Endodermal cell (in vitro differentiated cells): ENCODE measurements at regions not wholly inside any gene's neighbourhood (a gene's known extent, or its start where the extent isn't known, plus 50 kb on each side); places are given as distances from the start of the nearest gene placed in this dataset.

Experiments
- DNase-seq: peaks from one replicate; pipeline ENCODE4 v3.0.0-alpha.2; 2017
- H3K27ac ChIP-seq: 2 replicates; pipeline ENCODE4 v1.5.1; 2013; ENCODE audit warnings: mild to moderate bottlenecking, low read depth, low read length, moderate library complexity
- H3K27me3 ChIP-seq: 2 replicates; pipeline ENCODE4 v1.6.1; 2013; ENCODE audit warnings: mild to moderate bottlenecking, low read length, moderate library complexity; ENCODE audit not compliant: insufficient read depth, control insufficient read depth, poor library complexity, severe bottlenecking
- H3K36me3 ChIP-seq: 2 replicates; pipeline ENCODE4 v1.7.0; 2013; ENCODE audit warnings: mild to moderate bottlenecking, low read length, moderate library complexity; ENCODE audit not compliant: control insufficient read depth, insufficient read depth
- H3K4me1 ChIP-seq: one replicate; pipeline ENCODE4 v1.7.0; 2013; ENCODE audit warnings: low read length; ENCODE audit not compliant: control insufficient read depth, insufficient read depth
- H3K4me3 ChIP-seq: 2 replicates; pipeline ENCODE4 v1.5.1; 2013; ENCODE audit warnings: mild to moderate bottlenecking, low read length, moderate library complexity
- H3K9ac ChIP-seq: 2 replicates; pipeline ENCODE4 v1.6.1; 2013; ENCODE audit warnings: mild to moderate bottlenecking, low read length, moderate library complexity; ENCODE audit not compliant: poor library complexity, severe bottlenecking; ENCODE audit errors: extremely low read depth
- H3K9me3 ChIP-seq: 2 replicates; pipeline ENCODE4 v1.6.1; 2013; ENCODE audit warnings: mild to moderate bottlenecking, low read length, moderate library complexity; ENCODE audit not compliant: control insufficient read depth
- H3K27ac Mint-ChIP-seq: 2 replicates; pipeline ENCODE4 v1.8.0; 2020; ENCODE audit warnings: mixed read lengths
- H3K27me3 Mint-ChIP-seq: 2 replicates; pipeline ENCODE4 v1.8.0; 2021; ENCODE audit warnings: mild to moderate bottlenecking, mixed read lengths; ENCODE audit not compliant: insufficient read depth
- H3K36me3 Mint-ChIP-seq: 2 replicates; pipeline ENCODE4 v1.8.0; 2020; ENCODE audit warnings: low read depth, mixed read lengths
- H3K4me1 Mint-ChIP-seq: 2 replicates; pipeline ENCODE4 v1.8.0; 2020; ENCODE audit warnings: mixed read lengths
- H3K4me3 Mint-ChIP-seq: 2 replicates; pipeline ENCODE4 v1.8.0; 2020; ENCODE audit warnings: mild to moderate bottlenecking, moderate library complexity, mixed read lengths
- H3K9me3 Mint-ChIP-seq: 2 replicates; pipeline ENCODE4 v1.8.0; 2020; ENCODE audit warnings: mild to moderate bottlenecking, mixed read lengths
- WGBS, 2 experiments: methylation state at CpG; one replicate each; pipeline versions ENCODE4 v1.1.5 to v1.1.7; 2013; ENCODE audit warnings: missing lambda C conversion rate in 2 of 2, mixed read lengths in 1 of 2; ENCODE audit not compliant: insufficient coverage in 1 of 2, insufficient read length in 1 of 2; 5-methylcytosine and 5-hydroxymethylcytosine counted together
- TF ChIP-seq, protein P1 (sequence below): fragments of 200-600 bp; sonication (generic); conservative IDR thresholded peaks from 2 replicates; pipeline ENCODE4 v1.5.0; 2021; ENCODE audit warnings: antibody characterized with exemption, mild to moderate bottlenecking

DNA sequence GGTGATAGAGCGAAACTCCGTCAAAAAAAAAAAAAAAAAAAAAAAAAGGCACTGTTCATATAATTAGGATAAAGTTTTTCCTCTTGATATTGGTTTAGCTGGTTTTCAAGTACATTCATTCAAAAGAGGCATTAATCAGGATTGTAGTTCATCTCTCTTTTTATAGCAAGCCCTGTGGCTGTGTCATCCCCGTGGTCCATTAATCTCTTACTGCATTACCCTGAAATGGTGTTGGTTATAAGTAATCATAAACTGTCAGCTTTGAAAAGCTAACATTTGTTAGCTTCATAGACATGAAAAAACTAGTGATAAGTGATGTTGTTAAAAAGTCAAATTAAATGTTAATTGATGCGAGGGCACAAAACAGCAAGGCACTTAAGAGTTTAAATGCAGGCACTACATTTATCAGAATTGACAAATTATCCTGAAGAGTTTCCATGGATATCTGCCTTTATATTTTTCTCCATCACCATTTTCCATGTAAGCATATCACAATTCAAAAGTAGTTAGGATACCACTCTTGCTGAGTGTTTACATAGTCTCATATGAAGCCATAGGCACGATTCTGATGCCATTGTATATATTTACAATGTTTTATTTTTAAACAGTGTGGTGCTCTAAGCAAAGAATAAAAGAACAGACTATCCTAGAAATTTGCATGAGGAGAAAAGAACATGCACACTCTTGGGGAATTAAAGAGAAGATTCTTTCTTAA, 193.1 kb downstream of the OTOL1 start:
- Mint-ChIP-seq H3K4me3 (no peak overlapping the region), H3K27ac (no peak overlapping the region), H3K36me3 (no peaks in the 10 kb centered on the region), H3K4me1 (no peaks in the 10 kb centered on the region), H3K27me3 (no peaks in the 10 kb centered on the region), H3K9me3 (no peaks in the 10 kb centered on the region)
- H3K27me3 ChIP-seq: no peaks in the 10 kb centered on the region
- H3K36me3 ChIP-seq: no peaks in the 10 kb centered on the region
- TF ChIP-seq, protein P1, sequence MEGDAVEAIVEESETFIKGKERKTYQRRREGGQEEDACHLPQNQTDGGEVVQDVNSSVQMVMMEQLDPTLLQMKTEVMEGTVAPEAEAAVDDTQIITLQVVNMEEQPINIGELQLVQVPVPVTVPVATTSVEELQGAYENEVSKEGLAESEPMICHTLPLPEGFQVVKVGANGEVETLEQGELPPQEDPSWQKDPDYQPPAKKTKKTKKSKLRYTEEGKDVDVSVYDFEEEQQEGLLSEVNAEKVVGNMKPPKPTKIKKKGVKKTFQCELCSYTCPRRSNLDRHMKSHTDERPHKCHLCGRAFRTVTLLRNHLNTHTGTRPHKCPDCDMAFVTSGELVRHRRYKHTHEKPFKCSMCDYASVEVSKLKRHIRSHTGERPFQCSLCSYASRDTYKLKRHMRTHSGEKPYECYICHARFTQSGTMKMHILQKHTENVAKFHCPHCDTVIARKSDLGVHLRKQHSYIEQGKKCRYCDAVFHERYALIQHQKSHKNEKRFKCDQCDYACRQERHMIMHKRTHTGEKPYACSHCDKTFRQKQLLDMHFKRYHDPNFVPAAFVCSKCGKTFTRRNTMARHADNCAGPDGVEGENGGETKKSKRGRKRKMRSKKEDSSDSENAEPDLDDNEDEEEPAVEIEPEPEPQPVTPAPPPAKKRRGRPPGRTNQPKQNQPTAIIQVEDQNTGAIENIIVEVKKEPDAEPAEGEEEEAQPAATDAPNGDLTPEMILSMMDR: no peak
- no peak overlapping the region for H3K4me3 ChIP-seq
- H3K9ac ChIP-seq: no peak overlapping the region
- peaks cover 4% of the 10 kb centered on the region for H3K9me3 ChIP-seq
- DNase-seq: no peak
- no peak overlapping the region for H3K27ac ChIP-seq
- 83 to 93% methylated on average over 2 to 5 of the region's 5 CpGs for WGBS, 2 experiments
- no peaks in the 10 kb centered on the region for H3K4me1 ChIP-seq

DNA sequence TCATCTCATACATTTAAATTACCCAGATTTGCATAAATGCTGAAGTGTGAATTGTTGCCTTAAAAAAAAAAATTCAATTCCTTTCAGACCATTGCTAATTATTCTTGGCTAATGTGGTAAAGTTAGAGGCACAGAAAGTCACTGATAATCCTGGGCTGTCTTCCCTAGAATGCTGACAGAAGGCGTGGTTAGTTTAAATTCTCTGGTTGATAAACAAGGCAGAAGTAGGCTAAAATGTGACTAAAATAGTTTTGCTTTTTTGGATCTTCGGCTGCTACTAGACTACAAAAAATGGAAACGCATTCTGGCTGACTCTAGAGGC, 193.7 kb downstream of the OTOL1 start:
- H3K27ac Mint-ChIP-seq: no peak overlapping the region
- Histone ChIP-seq H3K9me3 (peaks cover 4% of the 10 kb centered on the region), H3K36me3 (no peaks in the 10 kb centered on the region), H3K4me1 (no peaks in the 10 kb centered on the region), H3K4me3 (no peak overlapping the region), H3K27ac (no peak overlapping the region), H3K27me3 (no peaks in the 10 kb centered on the region), H3K9ac (no peak overlapping the region)
- H3K27me3 Mint-ChIP-seq: no peaks in the 10 kb centered on the region
- 86 to 93% methylated on average over 2 to 3 of the region's 3 CpGs for WGBS, 2 experiments
- DNase-seq: no peak
- H3K4me1 Mint-ChIP-seq: no peaks in the 10 kb centered on the region
- TF ChIP-seq, protein P1: no peak
- no peaks in the 10 kb centered on the region for H3K9me3 Mint-ChIP-seq
- H3K4me3 Mint-ChIP-seq: no peak overlapping the region
- no peaks in the 10 kb centered on the region for H3K36me3 Mint-ChIP-seq

DNA sequence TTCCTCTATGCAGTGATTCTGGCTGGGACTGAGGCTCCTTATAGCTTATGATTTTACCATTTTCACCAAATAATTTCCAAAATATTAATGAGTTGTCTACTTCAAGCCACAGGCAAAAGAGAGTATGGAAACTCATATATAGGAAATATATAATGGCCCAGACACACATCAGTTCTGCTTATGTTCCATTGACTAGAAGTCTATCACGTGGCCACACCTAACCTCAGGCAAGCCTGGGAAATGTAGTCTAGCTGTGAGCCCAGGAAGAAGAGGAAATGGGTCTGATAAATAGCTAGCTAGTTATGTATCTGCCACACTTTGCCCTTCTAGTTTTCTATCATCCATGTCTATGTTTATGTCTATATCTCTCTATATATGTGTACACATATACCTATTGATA, 195.1 kb downstream of the OTOL1 start:
- no peaks in the 10 kb centered on the region for H3K36me3 Mint-ChIP-seq
- no peak overlapping the region for H3K9ac ChIP-seq
- 100% methylated on average over 1 of the region's 1 CpG; no CpG with 5 or more reads in 1 of the 2 experiments for WGBS, 2 experiments
- H3K27me3 ChIP-seq: no peaks in the 10 kb centered on the region
- TF ChIP-seq, protein P1: no peak
- no peaks in the 10 kb centered on the region for H3K4me1 ChIP-seq
- H3K27ac ChIP-seq: no peak overlapping the region
- no peak overlapping the region for H3K4me3 ChIP-seq
- H3K4me1 Mint-ChIP-seq: no peaks in the 10 kb centered on the region
- H3K4me3 Mint-ChIP-seq: no peak overlapping the region
- H3K9me3 Mint-ChIP-seq: no peaks in the 10 kb centered on the region
- DNase-seq: no peak
- H3K27me3 Mint-ChIP-seq: no peaks in the 10 kb centered on the region
- H3K9me3 ChIP-seq: no peaks in the 10 kb centered on the region
- no peaks in the 10 kb centered on the region for H3K36me3 ChIP-seq
- no peak overlapping the region for H3K27ac Mint-ChIP-seq
